A549 (cell line): ENCODE measurements at regions not wholly inside any gene's neighbourhood (a gene's known extent, or its start where the extent isn't known, plus 50 kb on each side); places are given as distances from the start of the nearest gene placed in this dataset.

Experiments used
- ATAC-seq, 2 experiments: fragments of 200-7000 bp in 1 of 2; fragments of >200 bp in 1 of 2; cut with Nextera tagmentation in 1 of 2; cut with Tn5 transposase in 1 of 2; 3 replicates each; pipeline versions ENCODE4 v1.8.0 to v1.9.1; 2018 to 2020; ENCODE audit warnings: mild to moderate bottlenecking in 1 of 2, moderate library complexity in 1 of 2
- CTCF ChIA-PET: fragments of 300-600 bp; sonication (Branson Sonifier 250); formaldehyde crosslinking; extraction: SDS; loops from one replicate; lab custom pipeline; 2021; ENCODE audit warnings: antibody characterized with exemption, inconsistent platforms; lab: Yijun Ruan, JAX
- POLR2A ChIA-PET: fragments of 350-600 bp; formaldehyde crosslinking; extraction: SDS; loops from one replicate; lab custom pipeline; 2021; ENCODE audit warnings: antibody characterized with exemption, inconsistent platforms; lab: Yijun Ruan, JAX
- DNase-seq, 2 experiments: peaks; one replicate each; pipeline versions ENCODE4 v3.0.0 to v3.0.0-alpha.2; 2011 to 2016; ENCODE audit warnings: low read depth in 1 of 2, low spot score in 1 of 2
- FAIRE-seq: peaks from 2 replicates; lab custom pipeline; 2011; peaks lifted over from hg19 to GRCh38; lab: Jason Lieb, UNC
- H3K27ac ChIP-seq, 2 experiments: fragments of >200 bp; sonication (Bioruptor Twin); formaldehyde crosslinking; 3 replicates each; pipeline ENCODE4 v1.5.1; 2016 to 2017
- H3K4me1 ChIP-seq: fragments of >200 bp; sonication (Bioruptor Twin); formaldehyde crosslinking; 3 replicates; pipeline ENCODE4 v1.6.1; 2016
- H3K4me2 ChIP-seq: fragments of >200 bp; sonication (Bioruptor Twin); formaldehyde crosslinking; 3 replicates; pipeline ENCODE4 v1.6.1; 2016
- H3K4me3 ChIP-seq: fragments of >200 bp; sonication (Bioruptor Twin); formaldehyde crosslinking; 3 replicates; pipeline ENCODE4 v1.5.1; 2016
- H3K9me3 ChIP-seq: fragments of >200 bp; sonication (Bioruptor Twin); formaldehyde crosslinking; 3 replicates; pipeline ENCODE4 v1.6.1; 2016
- BCL3 ChIP-seq: fragments of >200 bp; sonication (Bioruptor Twin); formaldehyde crosslinking; IDR thresholded peaks from 3 replicates; pipeline ENCODE4 v1.6.1; 2016
- BHLHE40 ChIP-seq: IDR thresholded peaks from 2 replicates; pipeline ENCODE4 v1.6.1; 2012; ENCODE audit warnings: low read depth, low read length, inconsistent platforms
- CBX2 ChIP-seq: fragments of 200-600 bp; sonication (generic); IDR thresholded peaks from 2 replicates; pipeline ENCODE4 v1.6.1; 2016; ENCODE audit warnings: low read depth, mild to moderate bottlenecking, borderline replicate concordance
- CBX8 ChIP-seq: fragments of 200-600 bp; sonication (generic); IDR thresholded peaks from 2 replicates; pipeline ENCODE4 v1.6.1; 2016
- CHD2 ChIP-seq: fragments of 150-350 bp; IDR thresholded peaks from 2 replicates; pipeline ENCODE4 v1.6.1; 2014; ENCODE audit warnings: low read length; ENCODE audit not compliant: partially characterized antibody
- CTCF ChIP-seq: fragments of >200 bp; sonication (Bioruptor Twin); formaldehyde crosslinking; IDR thresholded peaks from 3 replicates; pipeline ENCODE4 v1.5.1; 2016
- EP300 ChIP-seq, 2 experiments: fragments of >200 bp; sonication (Bioruptor Twin); formaldehyde crosslinking; IDR thresholded peaks; 2 replicates in 1 of 2; 3 replicates in 1 of 2; pipeline ENCODE4 v1.6.1; 2016 to 2017
- ESRRA ChIP-seq: fragments of 150-350 bp; IDR thresholded peaks from 2 replicates; pipeline ENCODE4 v1.6.1; 2014; ENCODE audit warnings: mild to moderate bottlenecking, low read length, borderline replicate concordance
- FOXS1 ChIP-seq: fragments of 250-450 bp; sonication (Bioruptor Pico); IDR thresholded peaks from 2 replicates; pipeline ENCODE4 v1.5.0; 2020; ENCODE audit warnings: mild to moderate bottlenecking, moderate library complexity
- HEYL ChIP-seq: fragments of 250-450 bp; sonication (Bioruptor Pico); IDR thresholded peaks from 2 replicates; pipeline ENCODE4 v1.8.0; 2021; ENCODE audit warnings: mild to moderate bottlenecking, moderate library complexity
- HMGXB4 ChIP-seq: fragments of 250-450 bp; sonication (Bioruptor Pico); IDR thresholded peaks from 2 replicates; pipeline ENCODE4 v1.5.0; 2021; ENCODE audit warnings: mild to moderate bottlenecking, moderate library complexity, borderline replicate concordance
- HOXA7 ChIP-seq: fragments of 250-450 bp; sonication (Bioruptor Pico); IDR thresholded peaks from 2 replicates; pipeline ENCODE4 v1.5.0; 2020; ENCODE audit warnings: mild to moderate bottlenecking, moderate library complexity
- KDM1A ChIP-seq: fragments of 200-600 bp; sonication (generic); IDR thresholded peaks from 2 replicates; pipeline ENCODE4 v1.6.1; 2016; ENCODE audit warnings: low read depth, mild to moderate bottlenecking
- MAZ ChIP-seq: fragments of 150-350 bp; IDR thresholded peaks from 2 replicates; pipeline ENCODE4 v1.6.1; 2014; ENCODE audit warnings: antibody characterized with exemption, low read depth, low read length, borderline replicate concordance
- NFE2L2 ChIP-seq: fragments of 150-350 bp; conservative IDR thresholded peaks from 2 replicates; pipeline ENCODE4 v1.6.1; 2014; ENCODE audit warnings: low read length
- NPAS2 ChIP-seq: fragments of 250-450 bp; sonication (Bioruptor Pico); IDR thresholded peaks from 2 replicates; pipeline ENCODE4 v1.8.0; 2022; ENCODE audit warnings: mild to moderate bottlenecking, moderate library complexity, borderline replicate concordance
- POLR2A ChIP-seq: IDR thresholded peaks from 2 replicates; pipeline ENCODE4 v1.6.1; 2012; ENCODE audit warnings: mild to moderate bottlenecking, low read length
- RARB ChIP-seq: fragments of 250-450 bp; sonication (Bioruptor Pico); IDR thresholded peaks from 2 replicates; pipeline ENCODE4 v1.8.0; 2021; ENCODE audit warnings: mild to moderate bottlenecking, moderate library complexity
- SREBF2 ChIP-seq: fragments of 450-650 bp; IDR thresholded peaks from 2 replicates; pipeline ENCODE4 v1.6.1; 2014; ENCODE audit warnings: mild to moderate bottlenecking, moderate library complexity
- TFCP2L1 ChIP-seq: fragments of 250-450 bp; sonication (Bioruptor Pico); IDR thresholded peaks from 2 replicates; pipeline ENCODE4 v1.5.0; 2021; ENCODE audit warnings: mild to moderate bottlenecking
- whole genome bisulfite sequencing: methylation state at CpG from one replicate; pipeline ENCODE4 v1.1.6; 2017; ENCODE audit errors: missing lambda C conversion rate; 5-methylcytosine and 5-hydroxymethylcytosine counted together

GRCh38 chr4:108473163-108473720 is 147.1 kb upstream of the RPL34 start (continued):
- no peak for TF ChIP-seq HMGXB4
- TF ChIP-seq SREBF2: no peak
- TF ChIP-seq MAZ: no peak

- ATAC-seq (no peak), DNase-seq (no peak), FAIRE-seq (no peak)
- H3K27ac ChIP-seq: no peak overlapping the region
- H3K4me1 ChIP-seq: no peaks in the 10 kb centered on the region
- ChIA-PET POLR2A (no interaction called here), CTCF (no interaction called here)
- H3K9me3 ChIP-seq: no peaks in the 10 kb centered on the region
- no peak overlapping the region for H3K4me2 ChIP-seq
- H3K4me3 ChIP-seq: no peak overlapping the region
- TF ChIP-seq ESRRA (no peak), BHLHE40 (no peak), CBX2 (no peak), CTCF (no peak), HOXA7 (CRISPR knock-in tag) (no peak), TFCP2L1 (no peak), BCL3 (no peak), FOXS1 (CRISPR knock-in tag) (no peak), CBX8 (no peak), NPAS2 (CRISPR knock-in tag) (no peak), SREBF2 (no peak)
- WGBS: 21% methylated on average over 7 of the region's 7 CpGs
Observed at GRCh38 chr4:108466936-108467902, 153.2 kb upstream of the RPL34 start.

- no peaks in the 10 kb centered on the region for H3K4me1 ChIP-seq
- TF ChIP-seq CHD2: no peak
- TF ChIP-seq ESRRA: no peak
- no peak for TF ChIP-seq FOXS1 (CRISPR knock-in tag)
- TF ChIP-seq NFE2L2: no peak
- TF ChIP-seq BHLHE40: no peak
- no peak for TF ChIP-seq NPAS2 (CRISPR knock-in tag)
- no peak for TF ChIP-seq EP300 (IDR thresholded peaks at IDR 0.05)
- TF ChIP-seq HEYL (CRISPR knock-in tag): no peak
- no peak for TF ChIP-seq POLR2A
- TF ChIP-seq KDM1A: no peak
- no peak for TF ChIP-seq RARB
- TF ChIP-seq CBX2: no peak
- TF ChIP-seq, all 56 proteins: peak for 0
- FAIRE-seq: no peak
- Histone ChIP-seq H3K4me2 (no peak overlapping the region), H3K27ac (no peak overlapping the region), H3K9me3 (no peaks in the 10 kb centered on the region), H3K4me3 (no peak overlapping the region)
- no peak for ATAC-seq
- ChIA-PET CTCF (no interaction called here), POLR2A (no interaction called here)
- DNase-seq: no peak
- 30% methylated on average over 9 of the region's 9 CpGs for WGBS
Observed at GRCh38 chr4:108465886-108466500, 154.4 kb upstream of the RPL34 start.
